ENCODE measurements at regions not wholly inside any gene's neighbourhood (a gene's known extent, or its start where the extent isn't known, plus 50 kb on each side); places are given as distances from the start of the nearest gene placed in this dataset.

GRCh38 chr15:77742570-77742969, 109.9 kb upstream of the LINGO1 start:
- Mint-ChIP-seq H3K27ac (no peak overlapping the region), H3K36me3 (no peaks in the 10 kb centered on the region), H3K27me3 (ENCODE audit: low read depth in 3 of 3) (peaks cover 2 to 11% (median 4%) of the 10 kb centered on the region in 3 donors), H3K4me3 (no peak overlapping the region), H3K4me1 (no peaks in the 10 kb centered on the region), H3K9me3 (no peaks in the 10 kb centered on the region)
- DNase-seq: no peak

- no peaks in the 10 kb centered on the region for H3K4me1 Mint-ChIP-seq
- H3K9me3 Mint-ChIP-seq: no peaks in the 10 kb centered on the region
- peaks cover 2 to 11% (median 4%) of the 10 kb centered on the region in 3 donors for H3K27me3 Mint-ChIP-seq (ENCODE audit: low read depth in 3 of 3)
- H3K4me3 Mint-ChIP-seq: no peak overlapping the region
- no peak for DNase-seq
- no peaks in the 10 kb centered on the region for H3K36me3 Mint-ChIP-seq
- H3K27ac Mint-ChIP-seq: no peak overlapping the region
Observed at GRCh38 chr15:77742127-77742526, 109.4 kb upstream of the LINGO1 start.

GRCh38 chr15:77741106-77741505, 108.4 kb upstream of the LINGO1 start:
- Mint-ChIP-seq H3K36me3 (no peaks in the 10 kb centered on the region), H3K27ac (no peak overlapping the region)

DNA sequence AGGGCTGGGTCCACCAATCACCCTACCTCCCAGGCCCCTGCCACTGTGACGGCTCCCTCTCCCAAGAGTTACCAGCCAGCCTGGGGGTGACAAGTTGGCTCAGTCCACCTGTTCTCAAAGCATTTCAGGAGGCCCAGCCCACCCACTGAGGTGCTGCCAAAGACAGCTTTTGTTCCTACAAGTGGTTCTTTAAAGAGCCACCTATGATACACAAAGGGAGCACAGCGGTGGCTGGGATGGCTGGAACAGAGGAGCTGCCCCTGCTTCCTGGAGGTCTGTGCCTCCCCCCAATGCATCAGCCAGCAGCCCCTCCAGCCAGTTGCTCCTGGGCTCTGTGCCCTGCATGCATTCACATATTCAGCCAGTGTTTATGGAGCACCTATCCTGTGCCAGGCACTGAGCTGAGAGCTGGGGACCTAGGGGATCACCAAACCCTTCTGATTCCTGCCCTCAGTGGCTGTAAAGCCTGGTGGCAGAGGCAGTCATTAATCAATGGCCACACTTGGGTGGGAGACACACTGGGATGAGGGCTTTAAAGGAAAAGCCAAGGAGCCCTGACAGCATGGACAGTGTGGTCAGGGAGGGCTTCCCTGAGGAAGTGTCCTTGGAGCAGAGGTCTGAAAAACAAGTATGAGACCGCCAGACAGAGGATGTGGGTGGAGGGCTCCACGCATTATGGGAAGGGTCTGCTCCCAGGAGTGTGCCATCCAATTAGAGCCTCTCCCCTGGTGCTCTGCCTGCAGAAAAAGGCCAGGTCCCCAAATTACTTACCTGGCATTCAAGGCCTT, 107.1 kb upstream of the LINGO1 start:
- H3K4me3 Mint-ChIP-seq: no peak overlapping the region
- peaks cover 2 to 11% (median 4%) of the 10 kb centered on the region in 3 donors for H3K27me3 Mint-ChIP-seq (ENCODE audit: low read depth in 3 of 3)
- H3K9me3 Mint-ChIP-seq: no peaks in the 10 kb centered on the region
- no peak overlapping the region for H3K27ac Mint-ChIP-seq
- no peaks in the 10 kb centered on the region for H3K36me3 Mint-ChIP-seq
- no peak for DNase-seq
- H3K4me1 Mint-ChIP-seq: no peaks in the 10 kb centered on the region

More at GRCh38 chr15:77741106-77741505, 108.4 kb upstream of the LINGO1 start:
- Mint-ChIP-seq H3K27me3 (ENCODE audit: low read depth in 3 of 3) (peaks cover 2 to 11% (median 6%) of the 10 kb centered on the region in 3 donors), H3K4me1 (no peaks in the 10 kb centered on the region), H3K9me3 (no peaks in the 10 kb centered on the region), H3K4me3 (no peak overlapping the region)
- DNase-seq: no peak

DNA sequence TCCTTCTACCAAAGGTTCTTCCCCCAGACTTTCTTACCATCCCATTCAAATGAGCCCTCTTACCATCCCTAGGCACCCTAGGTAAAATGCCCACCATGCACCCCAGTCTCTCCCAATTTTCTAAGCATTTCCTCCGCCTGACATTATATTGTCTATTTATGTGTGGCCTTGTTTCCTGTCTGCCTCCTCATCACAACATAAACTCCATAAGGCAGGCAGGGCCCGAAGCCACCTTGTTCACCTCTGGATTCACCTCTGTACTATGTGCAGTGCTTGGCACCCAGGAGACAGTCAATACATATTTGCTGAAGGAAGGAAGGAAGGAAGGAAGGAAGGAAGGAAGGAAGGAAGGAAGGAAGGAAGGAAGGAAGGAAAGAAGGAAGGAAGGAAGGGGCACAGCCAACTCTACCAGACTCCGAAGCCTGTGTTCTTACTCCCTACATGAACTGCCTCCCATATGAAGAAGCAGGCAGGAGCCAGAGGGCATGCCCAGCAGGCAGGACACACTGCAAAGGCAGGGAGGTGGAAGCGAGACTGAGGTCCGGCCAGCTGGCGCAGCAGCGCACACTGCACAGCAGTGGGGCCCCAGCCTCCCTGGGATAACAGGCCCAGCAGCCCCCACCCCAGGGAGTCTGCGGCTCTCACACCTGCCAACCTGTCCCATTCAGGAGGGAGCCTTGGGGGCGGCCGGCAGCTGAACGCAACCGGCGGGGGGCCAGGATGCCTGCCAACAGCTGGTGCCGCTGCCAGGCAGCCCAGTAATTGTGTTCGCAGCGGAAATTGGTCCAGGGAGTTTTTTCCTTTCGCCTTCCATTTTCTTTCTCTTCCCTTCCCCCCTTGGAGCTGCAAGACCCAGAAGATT, 106.0 kb upstream of the LINGO1 start:
- H3K9me3 Mint-ChIP-seq: no peaks in the 10 kb centered on the region
- no peaks in the 10 kb centered on the region for H3K4me1 Mint-ChIP-seq
- no peak overlapping the region for H3K27ac Mint-ChIP-seq
- peaks cover 2 to 11% (median 4%) of the 10 kb centered on the region in 3 donors for H3K27me3 Mint-ChIP-seq (ENCODE audit: low read depth in 3 of 3)
- no peak overlapping the region for H3K4me3 Mint-ChIP-seq
- no peaks in the 10 kb centered on the region for H3K36me3 Mint-ChIP-seq
- DNase-seq: no peak

DNA sequence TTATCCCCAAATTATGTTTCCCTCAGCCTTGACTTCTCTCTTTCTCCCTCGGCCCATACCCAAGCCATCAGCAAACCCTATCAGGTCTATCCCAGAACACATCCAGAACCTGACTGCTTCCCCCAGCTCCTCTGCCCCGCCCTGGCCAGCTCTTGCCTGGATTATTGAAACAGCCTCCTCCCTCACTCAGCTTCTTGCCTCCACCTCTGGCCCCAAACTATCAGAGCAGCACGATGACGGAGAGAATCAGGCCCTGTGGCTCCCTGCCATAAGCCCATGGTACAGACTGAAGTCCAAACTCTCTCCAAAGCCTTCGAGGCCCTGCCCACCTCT, 105.3 kb upstream of the LINGO1 start:
- Mint-ChIP-seq H3K36me3 (no peaks in the 10 kb centered on the region), H3K9me3 (no peaks in the 10 kb centered on the region), H3K27ac (peak overlapping the region in 1 of 6 donors; percentile 10), H3K27me3 (ENCODE audit: low read depth in 3 of 3) (peaks cover 2 to 6% (median 2%) of the 10 kb centered on the region in 3 donors), H3K4me1 (no peaks in the 10 kb centered on the region), H3K4me3 (no peak overlapping the region)
- no peak for DNase-seq

- no peak for DNase-seq
- Mint-ChIP-seq H3K9me3 (no peaks in the 10 kb centered on the region), H3K27ac (no peak overlapping the region), H3K27me3 (ENCODE audit: low read depth in 3 of 3) (peaks cover 2 to 5% (median 2%) of the 10 kb centered on the region in 3 donors), H3K36me3 (no peaks in the 10 kb centered on the region), H3K4me3 (no peak overlapping the region), H3K4me1 (no peaks in the 10 kb centered on the region)
Observed at GRCh38 chr15:77737238-77738037, 104.7 kb upstream of the LINGO1 start.

DNA sequence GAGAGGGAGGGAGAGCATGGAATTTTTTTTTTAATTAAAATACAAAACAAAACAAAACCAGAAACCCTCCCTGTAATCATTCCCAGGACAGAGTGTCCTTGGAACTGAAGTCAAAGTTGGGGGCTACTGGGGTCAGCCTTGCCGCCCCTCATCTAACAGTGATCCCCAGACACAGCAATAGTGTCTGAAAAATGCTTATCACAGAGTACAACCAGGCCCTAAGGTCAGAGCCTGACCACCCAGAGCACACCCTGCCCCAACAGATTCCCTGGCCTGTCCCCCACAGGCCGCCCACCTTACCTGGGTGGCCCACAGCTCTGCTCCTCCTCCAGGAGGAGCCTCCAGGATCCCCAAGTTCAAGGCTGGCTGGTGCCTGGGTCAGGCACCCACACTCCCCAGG, 101.6 kb upstream of the LINGO1 start:
- H3K36me3 Mint-ChIP-seq: no peaks in the 10 kb centered on the region
- H3K9me3 Mint-ChIP-seq: no peaks in the 10 kb centered on the region
- DNase-seq: no peak
- H3K4me1 Mint-ChIP-seq: no peaks in the 10 kb centered on the region
- H3K27ac Mint-ChIP-seq: no peak overlapping the region
- H3K27me3 Mint-ChIP-seq (ENCODE audit: low read depth in 3 of 3): peaks cover under 1 to 3% (median 2%) of the 10 kb centered on the region in 3 donors
- no peak overlapping the region for H3K4me3 Mint-ChIP-seq

DNA sequence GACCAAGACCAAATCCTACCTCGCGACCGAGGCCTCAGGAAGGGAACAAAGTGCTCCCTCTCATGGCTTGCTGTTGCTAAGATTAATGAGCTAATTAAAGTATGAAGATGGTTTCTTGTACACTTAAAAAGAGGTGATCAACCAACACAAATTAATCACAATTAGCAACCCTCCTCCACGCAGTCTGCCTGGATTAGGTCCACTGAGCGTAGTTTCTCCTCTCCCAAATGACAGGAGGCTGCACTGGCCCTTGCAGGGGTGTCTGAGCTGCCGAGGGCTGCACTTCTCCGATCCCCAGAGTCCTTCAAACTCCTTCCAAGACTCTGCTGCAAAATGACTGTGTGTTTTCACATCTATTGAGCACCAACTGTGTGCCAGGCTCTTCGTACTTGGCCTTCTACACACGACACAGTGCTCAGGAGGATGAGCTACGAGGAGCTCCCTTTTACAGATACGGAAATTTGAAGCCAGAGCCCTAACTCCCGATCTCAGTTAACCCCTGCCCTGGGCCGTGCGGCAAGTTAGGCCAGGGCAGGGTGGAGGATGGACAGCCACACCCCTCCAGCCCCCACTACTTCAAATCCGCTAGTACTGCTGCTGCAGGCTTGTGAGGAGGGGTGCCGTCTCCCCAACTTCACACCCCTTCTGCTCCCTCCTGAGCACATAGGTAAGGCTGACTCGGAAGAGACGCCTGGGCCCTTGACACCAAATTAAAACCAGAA, 101.0 kb upstream of the LINGO1 start:
- Mint-ChIP-seq H3K27ac (no peak overlapping the region), H3K36me3 (no peaks in the 10 kb centered on the region), H3K9me3 (no peaks in the 10 kb centered on the region), H3K27me3 (ENCODE audit: low read depth in 3 of 3) (peaks cover 0 to 3% (median 2%) of the 10 kb centered on the region in 3 donors), H3K4me1 (no peaks in the 10 kb centered on the region), H3K4me3 (no peak overlapping the region)
- DNase-seq: no peak

DNA sequence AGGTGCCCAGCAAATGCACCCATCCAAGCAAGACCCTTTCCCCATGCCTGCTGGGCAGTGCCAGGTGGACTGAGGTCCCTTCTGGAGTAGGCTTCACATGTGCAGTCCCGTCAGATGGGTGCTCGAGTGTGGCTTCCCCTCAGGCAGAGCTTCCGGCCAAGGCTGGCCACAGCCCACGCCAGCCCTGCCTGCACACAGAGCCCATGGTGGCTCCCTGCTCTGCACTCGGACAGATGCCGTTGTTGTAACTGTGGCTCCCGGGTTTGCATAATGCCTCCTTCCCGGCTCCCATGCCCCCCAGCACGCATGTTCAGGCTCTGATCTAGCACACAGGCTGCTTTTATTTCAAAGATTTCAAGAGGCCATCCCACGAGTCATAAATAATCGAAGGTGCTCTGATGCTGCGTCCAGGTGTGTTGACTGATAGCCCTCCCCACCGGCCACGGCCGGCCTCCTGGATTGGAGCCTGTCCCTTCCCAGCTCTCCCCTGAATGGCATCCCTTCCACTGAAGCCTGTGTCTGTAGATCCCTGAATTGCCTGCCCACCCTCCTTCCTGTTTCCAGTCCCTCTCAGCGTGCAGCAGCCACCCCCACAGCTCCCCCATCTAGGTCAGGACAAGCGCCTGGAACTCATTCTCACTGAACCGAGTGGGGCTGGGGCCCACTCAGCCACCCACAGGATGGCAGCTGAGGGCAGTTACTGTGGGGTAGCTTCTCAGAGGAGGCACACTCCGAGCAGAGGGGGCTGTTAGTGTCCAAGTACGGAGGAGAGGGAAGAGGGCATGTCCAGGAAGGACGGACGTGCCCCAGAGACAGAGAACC, 100.0 kb upstream of the LINGO1 start:
- H3K27me3 Mint-ChIP-seq (ENCODE audit: low read depth in 3 of 3): peaks cover 0 to 2% (median 2%) of the 10 kb centered on the region in 3 donors
- DNase-seq: no peak
- H3K4me3 Mint-ChIP-seq: no peak overlapping the region

GRCh38 chr15:77731945-77732344, 99.2 kb upstream of the LINGO1 start:
- Mint-ChIP-seq H3K27me3 (ENCODE audit: low read depth in 3 of 3) (peaks cover 0 to 2% (median 2%) of the 10 kb centered on the region in 3 donors), H3K4me3 (no peak overlapping the region), H3K27ac (no peak overlapping the region), H3K4me1 (no peaks in the 10 kb centered on the region), H3K9me3 (no peaks in the 10 kb centered on the region), H3K36me3 (no peaks in the 10 kb centered on the region)
- DNase-seq: no peak

More for the DNA sequence above, 100.0 kb upstream of the LINGO1 start:
- Mint-ChIP-seq H3K36me3 (no peaks in the 10 kb centered on the region), H3K9me3 (no peaks in the 10 kb centered on the region), H3K27ac (no peak overlapping the region), H3K4me1 (no peaks in the 10 kb centered on the region)

GRCh38 chr15:77731067-77731466, 98.4 kb upstream of the LINGO1 start:
- H3K9me3 Mint-ChIP-seq: no peaks in the 10 kb centered on the region
- DNase-seq: no peak
- H3K4me3 Mint-ChIP-seq: no peak overlapping the region
- H3K27ac Mint-ChIP-seq: no peak overlapping the region
- no peaks in the 10 kb centered on the region for H3K36me3 Mint-ChIP-seq
- H3K4me1 Mint-ChIP-seq: no peaks in the 10 kb centered on the region
- H3K27me3 Mint-ChIP-seq (ENCODE audit: low read depth in 3 of 3): peaks cover 0 to 2% (median 2%) of the 10 kb centered on the region in 3 donors
